ENCODE measurements at regions not wholly inside any gene's neighbourhood (a gene's known extent, or its start where the extent isn't known, plus 50 kb on each side); places are given as distances from the start of the nearest gene placed in this dataset.
"Not testable (repeated sequence)": the region's sequence is repeated elsewhere in the genome, so short reads cannot be mapped to it uniquely, and the experiment has no call there.

DNA sequence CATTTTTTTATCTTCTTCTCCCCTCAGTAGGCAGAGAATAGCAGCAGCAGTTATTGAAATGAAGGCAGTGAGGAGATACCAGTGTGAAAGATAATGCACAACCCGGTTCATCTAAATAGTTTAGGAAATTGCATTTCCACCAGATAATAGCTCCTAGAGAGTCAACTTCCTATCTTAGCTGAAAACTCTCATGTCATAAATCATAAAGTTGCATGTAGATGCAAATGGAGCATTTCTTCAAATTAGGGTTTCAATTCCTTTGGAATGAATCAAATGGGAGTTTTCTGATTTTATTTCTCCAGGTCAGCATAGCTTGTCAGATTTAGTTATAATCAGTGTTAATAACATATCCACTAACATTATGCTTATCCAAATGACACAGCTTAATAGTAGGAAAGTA is 335.3 kb downstream of the CNTNAP4 start:
- no peak for FAIRE-seq

DNA sequence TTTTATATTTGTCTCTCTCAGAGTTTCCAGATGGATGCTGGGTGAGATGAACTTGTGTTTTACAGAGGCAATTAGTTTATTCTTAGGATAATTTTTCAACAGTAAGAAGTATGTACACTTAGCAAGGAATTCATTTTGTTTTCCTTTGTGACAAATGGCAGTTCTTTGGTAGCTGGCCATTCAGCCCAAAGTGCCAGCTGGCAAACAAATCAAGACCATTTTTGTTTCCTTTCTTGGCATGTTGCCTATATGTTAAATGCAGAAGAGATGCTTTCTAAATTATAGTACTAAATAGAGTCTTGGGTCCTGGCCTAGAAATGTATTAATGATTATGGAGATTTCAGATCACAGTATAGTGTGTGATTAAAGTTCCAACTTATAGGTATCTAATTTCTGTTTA is 337.1 kb downstream of the CNTNAP4 start:
- FAIRE-seq = no peak

DNA sequence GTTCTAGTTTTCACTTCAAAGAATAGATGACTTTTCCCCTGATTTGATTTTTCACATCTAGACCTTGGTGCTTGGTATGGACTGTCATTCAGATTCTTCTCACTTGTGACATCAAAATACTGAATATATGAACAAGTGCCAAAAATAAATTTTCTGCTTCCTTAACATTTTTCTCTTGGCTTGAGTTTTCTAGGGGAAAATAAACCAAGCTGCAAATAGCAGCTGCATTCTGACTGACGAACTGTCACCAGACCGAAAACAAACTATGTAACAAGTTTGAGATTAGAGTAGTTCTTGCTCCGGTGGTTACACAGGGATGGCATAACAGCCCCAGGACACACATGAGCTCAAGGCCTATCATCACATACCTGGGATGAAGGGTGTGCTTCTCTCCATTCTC is 345.7 kb downstream of the CNTNAP4 start:
- FAIRE-seq = no peak

DNA sequence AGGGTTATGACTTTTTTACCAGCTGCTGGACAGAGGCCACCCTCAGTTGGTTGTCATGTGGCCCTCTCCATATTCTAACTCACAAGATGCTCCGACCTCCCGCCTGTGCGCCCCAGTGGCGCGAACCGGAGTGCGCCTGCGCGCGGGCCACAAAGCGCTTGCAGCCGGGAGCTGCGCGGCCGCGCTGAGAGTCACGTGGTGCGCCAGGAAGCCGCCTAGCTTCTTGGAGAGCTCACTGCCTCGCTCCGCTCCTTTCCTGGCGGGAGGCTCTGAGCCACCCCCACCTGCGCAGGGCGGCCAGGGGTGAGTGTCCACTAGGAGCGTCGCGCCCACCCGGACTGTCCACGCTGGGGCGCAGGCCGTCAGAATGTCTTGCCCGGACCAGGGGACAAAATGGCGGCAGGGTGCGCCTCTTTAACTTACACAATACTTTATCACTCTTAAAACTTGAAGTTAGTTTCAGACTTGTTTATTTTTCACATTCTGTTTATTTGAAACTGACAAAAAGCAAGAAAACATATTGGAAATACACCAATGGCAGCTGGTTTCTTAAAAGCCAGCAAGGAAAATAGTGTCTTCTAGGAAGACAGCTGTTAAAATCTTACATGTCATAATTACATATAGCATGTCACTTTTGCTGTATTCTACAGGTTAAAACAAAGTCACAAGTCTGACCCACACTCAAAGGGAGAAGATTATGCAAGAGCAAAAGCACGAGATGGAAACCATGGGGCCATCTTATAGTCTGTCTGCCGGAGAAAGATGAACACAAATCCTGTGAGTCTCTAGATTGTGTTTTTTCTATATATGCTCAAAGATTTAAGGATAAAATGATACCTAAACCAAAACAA is 357.9 kb downstream of the CNTNAP4 start:
- no peak for FAIRE-seq

DNA sequence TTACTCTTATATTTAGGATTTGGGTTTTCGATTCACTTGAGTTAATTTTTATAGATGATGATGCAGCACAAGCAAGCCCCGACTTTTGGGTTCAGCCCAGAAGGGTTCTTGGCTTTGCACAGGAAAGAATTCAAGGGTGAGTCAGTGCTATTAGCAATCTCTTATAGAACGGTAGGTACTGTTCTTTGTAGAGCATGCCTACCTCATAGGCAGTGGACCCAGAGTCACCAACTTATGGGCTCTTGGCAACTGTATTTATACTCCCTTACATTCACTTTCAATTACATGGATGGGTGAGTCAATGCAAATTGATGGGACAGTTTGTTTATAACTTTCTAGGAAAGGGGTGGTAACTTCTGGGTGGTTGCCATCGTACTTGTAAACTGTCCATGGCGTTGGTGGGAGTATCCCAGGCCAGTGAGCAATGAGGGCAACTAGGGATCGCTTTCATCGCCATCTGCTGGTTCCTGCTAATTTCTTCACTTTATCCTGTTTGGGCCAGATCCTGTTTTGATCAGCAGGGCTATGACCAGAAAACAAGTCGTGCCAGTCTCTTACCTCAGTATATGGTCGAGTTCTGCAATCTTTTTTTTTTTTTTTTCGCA is 362.6 kb downstream of the CNTNAP4 start:
- FAIRE-seq = no peak

DNA sequence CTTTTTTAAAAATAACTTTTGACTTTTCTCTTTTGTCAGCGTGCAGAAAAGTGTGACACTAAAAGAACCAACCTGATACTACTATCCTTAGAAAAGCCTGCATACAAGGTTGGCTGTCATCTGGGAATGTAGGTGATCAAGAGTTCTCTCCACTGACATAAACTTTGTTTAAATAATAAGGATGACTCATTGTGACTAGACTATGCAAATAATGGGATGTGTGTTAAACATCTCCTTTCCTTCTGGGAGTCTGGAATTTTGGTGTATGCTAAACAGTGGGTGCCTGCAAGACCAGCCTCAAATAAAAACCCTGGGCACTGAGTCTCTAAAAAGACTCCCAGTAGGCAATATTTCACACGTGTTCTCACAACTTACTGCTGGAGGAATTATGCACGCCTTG is 373.4 kb downstream of the CNTNAP4 start:
- no peak for FAIRE-seq

DNA sequence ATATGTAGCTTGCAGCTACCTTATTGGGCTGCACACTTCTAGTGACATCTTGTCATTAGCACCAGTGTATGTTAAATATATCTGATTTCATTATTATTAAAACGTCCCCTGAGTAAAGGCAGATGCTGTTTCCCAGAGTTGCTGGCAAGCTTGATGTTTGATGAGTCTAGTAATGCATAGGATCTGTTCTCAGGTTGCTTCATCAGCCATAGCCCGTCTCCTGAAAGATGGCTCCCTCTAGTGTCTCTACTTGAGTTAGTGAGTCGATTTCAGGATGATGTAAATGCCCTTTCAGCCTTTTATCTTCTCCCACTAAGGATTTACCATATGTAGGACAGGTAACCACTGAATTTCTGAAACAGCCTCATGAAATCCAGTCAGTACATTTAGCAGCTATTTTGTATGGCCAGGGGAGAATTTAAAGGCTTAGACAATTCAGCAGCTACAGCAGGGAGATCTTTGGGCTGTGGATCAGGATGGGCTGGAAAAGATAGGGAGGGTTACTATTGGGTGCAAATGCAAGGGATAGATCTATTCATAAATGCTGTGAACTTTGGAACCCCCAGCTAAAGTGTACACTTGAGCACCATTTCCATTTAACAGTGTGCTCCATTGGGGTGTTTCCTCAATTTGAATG is 376.3 kb downstream of the CNTNAP4 start:
- peak; percentile 74 for FAIRE-seq

DNA sequence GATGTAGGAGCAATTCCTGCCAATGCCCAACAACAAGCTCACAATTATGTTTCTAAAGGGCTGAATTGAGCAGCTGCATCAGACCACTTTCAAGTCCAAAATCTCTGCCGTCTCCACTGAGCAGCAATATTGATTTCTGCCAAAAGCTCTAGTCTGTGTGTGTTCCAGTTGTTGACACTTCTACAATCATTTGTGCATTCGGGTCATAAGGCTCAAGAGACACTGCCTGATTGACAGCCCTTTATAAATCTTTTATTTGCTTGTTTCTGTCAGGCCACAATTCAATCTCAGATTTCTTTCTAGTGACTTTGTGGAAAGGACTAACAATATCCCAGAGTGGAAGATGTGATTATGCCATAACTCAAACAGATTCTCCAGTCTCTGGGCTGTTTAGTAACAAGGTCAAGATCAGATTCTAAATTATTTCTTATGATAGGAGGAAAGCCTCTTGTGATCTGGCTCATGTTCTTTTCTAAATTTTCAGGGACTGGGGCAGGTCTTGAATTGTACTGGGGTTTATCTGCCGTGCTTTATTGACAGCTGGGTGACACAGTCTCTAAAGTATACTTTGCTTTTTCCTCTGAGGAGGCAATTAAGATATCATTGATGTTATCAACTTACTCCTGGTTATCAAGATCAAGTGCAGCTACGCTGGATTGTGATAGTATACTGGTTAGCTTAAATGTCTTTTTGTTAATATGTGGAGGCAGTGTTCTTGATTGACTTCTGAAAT is 377.1 kb downstream of the CNTNAP4 start:
- no peak for FAIRE-seq

DNA sequence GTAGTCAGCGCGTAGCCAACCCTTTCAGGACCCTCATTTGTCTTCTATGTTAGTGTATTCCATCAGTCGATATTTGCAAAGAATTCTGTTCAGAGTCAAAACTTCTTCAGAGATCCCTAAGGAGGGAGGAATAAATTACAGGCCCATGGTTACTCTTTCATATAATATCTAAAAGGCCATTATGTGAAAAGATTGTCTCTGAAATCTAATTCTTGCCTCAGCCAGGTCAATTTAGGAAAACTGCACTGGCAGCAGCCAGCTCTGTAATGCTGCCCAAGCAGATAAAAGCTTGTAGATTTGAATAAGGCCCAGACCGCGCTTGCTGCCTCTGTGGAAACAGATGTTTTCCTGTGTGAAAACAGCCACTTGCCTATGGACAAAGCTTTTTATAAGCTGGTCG is 379.8 kb downstream of the CNTNAP4 start:
- FAIRE-seq = no peak

DNA sequence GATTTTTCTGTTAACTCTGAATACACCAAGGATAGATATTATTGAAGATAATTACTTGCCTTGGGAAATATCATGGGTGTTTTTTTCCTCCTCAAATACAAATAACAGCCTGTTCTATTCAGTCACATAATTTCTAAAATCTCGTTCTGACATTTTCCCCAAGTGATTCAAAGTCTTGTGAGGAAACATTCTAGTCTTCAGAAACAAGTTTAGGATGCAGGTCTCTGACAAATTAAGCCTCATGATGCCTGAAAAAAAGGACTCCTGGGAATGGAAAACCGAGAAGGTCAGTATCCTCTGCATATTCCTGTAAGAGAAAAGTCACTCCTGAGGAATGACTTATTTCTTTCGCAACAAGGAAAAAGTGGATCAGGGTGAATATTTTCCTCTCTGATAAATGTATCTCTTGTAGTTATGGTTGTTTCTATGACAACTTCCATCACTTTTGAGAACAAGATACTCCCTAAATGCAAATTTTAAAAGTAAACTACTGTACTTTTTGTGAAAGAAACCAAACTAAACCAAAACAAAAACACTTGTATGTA is 384.6 kb downstream of the CNTNAP4 start:
- no peak for FAIRE-seq

DNA sequence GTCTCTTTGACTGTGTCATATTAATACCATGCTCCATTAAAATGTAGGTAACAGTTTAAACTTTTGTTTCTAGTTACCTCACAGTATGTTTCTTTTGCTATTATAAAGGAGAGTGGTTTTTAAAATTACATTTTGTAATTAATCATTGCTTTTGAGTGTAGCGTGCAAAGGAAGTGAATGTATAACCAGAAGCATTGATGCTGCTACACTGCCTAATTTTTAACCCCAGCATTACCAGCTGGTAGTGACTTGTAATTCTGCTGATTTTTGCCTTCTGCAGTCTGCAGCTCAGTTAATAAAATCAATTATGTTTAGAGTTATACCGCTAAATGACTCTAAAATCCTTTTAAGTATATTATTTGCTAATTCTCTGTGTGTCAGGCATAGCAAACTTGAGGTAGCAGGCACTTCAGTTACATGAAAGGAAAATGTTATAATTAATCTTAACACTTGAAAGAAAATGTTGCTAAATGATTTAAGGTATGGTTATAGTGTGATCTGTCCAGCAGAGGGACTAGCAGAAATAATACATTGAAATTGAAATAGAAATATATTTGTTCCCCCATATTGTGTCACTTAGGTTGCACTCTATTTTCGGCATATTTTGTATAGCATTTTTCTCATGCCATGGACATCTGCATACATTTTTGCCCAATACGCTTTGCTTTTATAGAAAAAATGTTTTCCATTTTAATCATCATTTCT is 388.5 kb downstream of the CNTNAP4 start:
- peak; percentile 27 for FAIRE-seq

DNA sequence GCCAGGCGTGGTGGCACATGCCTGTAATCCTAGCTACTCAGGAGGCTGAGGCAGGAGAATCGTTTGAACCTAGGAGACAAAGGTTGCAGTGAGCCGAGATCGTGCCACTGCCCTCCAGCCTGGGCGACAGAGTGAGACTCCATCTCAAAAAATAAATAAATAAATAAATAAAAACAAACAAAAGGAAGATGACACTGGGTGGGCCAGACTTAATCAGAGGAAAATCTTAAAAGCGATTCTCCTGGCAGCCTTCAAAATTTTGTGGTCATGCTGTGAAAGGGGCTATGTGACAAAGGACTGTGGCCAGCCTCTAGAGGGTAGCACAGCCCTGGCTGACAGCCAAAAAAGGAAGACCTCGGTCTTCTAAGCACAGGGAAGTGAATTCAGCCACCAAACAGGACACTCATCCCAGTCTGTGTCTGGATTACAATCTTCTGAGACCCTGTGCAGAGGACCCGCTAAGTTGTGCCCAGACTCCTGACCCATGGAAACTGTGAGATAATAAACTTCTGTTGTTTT is 391.1 kb downstream of the CNTNAP4 start:
- FAIRE-seq = no peak

DNA sequence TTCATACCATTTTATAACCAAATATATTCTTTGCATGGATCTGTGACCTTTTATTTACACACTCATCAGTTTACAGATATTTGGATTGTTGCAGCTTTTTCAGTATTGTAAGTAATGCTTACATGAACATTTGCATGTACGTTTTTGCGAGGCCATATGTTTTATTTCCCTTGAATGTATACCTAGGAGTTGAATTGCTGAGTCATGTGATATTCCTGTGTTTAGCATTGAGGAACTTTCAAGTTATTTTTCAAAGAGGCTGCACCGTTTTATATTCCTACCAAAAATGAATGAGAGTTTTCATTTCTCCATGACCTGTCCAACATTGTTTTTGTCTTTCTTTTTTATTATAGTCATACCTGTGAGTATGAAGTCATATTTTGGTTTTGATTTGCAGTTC is 392.1 kb downstream of the CNTNAP4 start:
- FAIRE-seq = no peak

DNA sequence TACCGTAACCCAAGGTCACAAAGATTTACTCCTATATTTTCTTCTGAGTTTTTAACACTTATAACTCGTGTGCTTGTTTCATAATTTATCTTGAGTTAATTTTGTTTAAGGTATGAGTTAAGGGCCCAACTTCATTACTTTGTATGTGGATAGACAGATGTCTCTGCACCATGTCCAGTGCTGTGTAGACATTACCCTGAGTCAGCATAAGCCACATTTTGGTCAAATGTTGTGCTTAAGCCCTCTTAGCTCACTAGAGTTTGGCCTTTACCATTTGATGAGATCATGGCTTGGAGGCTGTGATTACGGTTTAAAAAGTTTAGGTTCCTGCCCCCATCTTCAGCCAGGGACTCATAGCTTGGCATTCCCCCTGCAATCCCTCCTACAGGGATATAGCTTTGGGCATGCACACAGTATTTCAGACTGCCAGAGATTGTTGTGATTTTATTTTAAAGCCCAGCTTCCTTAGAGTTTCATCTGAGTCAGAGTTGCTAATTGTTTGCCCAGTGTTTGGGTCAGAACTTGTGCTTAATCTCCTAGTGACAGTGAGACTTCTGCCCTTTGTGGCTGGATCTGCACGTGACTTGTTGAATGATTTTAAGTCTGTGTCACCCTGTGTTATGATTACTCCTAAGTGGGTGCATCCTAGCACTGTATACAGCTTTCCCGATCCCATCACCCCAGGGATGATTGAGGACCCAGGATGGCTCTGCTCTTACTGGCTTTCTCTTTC is 393.1 kb downstream of the CNTNAP4 start:
- no peak for FAIRE-seq

DNA sequence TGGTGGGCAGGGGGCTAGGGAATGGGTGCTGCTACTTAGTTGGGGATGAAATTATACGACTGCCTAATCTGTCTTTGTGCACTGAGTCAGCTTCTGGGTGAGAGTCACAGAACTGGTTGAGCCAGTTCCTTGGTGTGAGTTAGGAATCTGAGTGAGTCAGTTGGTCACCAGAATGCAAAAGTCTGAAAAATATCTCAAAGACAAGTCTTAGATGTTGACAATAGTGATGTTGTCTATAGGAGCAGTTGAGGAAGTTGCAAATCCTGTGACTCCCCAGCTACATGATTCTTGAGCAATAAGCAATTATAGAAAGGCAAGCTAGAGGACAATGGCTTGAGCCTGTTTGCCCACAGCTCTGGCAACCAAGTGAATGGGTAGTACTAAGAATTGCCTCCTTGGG is 399.2 kb downstream of the CNTNAP4 start:
- FAIRE-seq = no peak

DNA sequence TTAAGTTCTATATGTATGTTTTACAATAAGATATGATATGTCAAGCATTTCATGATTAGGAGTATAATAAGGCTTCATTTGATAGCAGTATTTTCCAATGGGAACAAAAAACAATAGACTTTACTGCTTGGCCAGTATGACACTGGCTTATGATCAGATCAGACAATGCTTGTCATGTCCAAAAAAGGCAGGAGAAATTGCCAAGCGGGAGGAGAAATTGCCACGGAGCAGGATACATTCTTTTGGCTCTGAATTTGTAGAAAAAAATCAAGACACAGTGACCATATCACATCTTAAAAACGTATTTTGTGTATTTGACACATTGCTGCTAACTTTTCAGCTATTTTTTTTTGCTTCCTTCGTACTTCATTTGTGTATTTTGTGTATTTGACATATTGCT is 404.1 kb downstream of the CNTNAP4 start:
- FAIRE-seq = no peak

DNA sequence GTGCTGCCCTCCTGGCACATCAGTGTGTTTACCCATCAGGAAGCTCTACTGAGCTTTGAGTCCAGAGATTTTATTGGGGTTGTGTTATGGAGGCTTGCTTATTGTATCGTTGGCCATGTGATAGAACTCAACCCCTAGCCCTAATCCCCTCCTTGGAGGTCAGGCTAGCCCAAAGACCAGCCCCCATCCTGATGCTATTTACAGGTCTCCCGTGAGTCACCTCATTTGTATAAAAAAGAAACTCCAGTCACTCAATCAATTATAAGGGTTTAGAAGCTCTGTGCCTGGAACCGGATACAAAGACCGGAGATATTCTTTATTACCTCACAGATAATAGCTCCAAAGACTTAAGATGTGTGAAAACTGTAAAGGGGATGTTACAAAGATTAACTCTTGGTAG is 405.9 kb downstream of the CNTNAP4 start:
- FAIRE-seq = no peak

DNA sequence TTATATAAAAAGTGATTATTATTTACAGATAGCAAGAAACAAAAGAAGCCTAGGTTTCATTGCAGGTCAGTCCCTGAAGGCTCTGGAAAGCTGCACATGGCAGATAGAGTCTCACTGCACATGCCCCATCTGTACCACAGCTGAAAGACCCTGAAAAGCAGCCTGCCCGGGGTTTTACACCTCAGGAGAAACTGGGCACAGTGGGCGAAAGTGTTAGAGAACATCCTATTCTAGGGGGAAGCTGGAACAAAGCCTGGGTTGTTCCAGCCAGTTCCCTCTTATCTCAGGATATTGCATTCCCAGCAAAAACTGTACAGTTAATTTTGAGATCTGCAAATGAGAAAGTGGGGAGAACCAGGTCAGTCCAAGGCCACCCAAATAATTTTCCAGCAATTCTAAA is 419.7 kb downstream of the CNTNAP4 start:
- FAIRE-seq = no peak

DNA sequence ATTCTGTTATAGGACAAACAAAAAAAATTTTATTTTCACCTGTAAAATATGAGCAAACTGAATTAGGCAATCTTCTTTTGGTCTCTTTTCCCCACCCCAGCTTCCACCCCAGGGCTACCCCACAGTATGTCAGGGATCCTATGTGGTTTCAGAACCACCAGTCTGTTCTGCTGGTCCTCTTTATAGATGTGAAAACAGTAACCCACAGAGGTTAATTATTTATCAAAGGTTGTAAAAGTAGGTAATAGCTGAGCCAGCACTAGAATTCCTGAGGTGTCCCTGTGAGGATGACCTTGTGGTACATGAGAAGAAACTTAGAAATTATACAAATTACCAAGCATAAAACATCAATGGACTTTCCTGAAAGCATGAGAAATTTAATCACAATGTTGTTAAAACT is 428.7 kb downstream of the CNTNAP4 start:
- no peak for FAIRE-seq

DNA sequence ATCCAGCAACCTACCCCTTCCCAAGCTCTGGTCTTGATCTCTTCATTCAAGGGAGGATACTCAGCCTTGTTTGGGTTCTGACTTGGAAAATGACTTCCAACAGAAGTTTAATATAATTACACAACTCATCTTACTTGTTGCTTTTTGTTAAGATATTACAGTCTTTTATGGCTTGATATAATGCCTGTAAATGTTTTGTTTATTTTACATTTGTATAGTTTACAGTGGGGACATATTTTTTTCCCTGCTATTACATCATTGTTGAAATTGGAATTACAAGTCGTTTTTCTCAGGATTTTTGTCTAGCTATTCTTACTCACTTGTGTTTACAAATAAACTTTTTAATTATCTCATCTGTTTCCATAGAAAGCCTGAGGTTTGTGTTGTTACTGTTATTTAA is 436.0 kb downstream of the CNTNAP4 start:
- no peak for FAIRE-seq

DNA sequence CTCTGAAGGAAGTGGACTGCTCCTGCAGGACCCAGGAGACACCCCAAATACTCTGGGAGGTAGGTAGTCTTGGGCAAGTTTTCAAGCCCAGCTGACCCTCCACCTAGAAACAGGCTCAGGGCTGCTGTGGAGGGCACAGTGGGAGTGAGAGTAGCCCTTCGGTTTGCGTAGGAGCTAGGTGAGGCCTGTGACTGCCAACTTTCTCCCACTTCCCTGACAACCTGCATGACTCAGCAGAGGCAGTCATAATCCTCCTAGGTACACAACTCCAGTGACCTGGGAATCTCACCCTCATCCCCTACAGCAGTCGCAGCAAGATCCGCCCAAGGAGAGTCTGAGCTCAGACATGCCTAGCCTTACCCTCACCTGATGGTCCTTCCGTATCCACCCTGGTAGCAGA is 439.1 kb downstream of the CNTNAP4 start:
- not testable (repeated sequence) for FAIRE-seq

DNA sequence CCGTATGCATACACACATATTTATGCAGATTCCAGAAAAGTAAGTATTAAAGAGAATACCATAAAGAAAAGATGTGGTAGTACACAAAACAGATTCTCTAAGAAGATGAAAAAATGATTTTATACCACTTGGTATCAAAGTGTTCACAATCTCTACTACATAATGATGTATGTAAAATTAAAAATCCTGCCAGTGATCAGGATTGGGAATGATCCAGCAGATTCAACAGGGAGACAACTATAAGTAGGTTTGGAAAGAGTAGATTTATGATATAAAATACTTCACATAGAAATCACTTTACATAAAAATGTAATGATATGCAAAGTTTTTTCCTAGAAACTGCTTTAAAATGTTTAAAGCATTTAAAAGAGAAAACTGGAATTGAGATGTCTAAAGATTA is 447.0 kb downstream of the CNTNAP4 start:
- FAIRE-seq = no peak
